HCT116 (cell line): ENCODE measurements at regions not wholly inside any gene's neighbourhood (a gene's known extent, or its start where the extent isn't known, plus 50 kb on each side); places are given as distances from the start of the nearest gene placed in this dataset.

Source experiments
- ATAC-seq: fragments of 200-7000 bp; cut with Tn5 transposase; 2 replicates; pipeline ENCODE4 v1.9.1; 2020; ENCODE audit warnings: mild to moderate bottlenecking, moderate library complexity
- BruUV-seq: library from RNA; stranded (reverse); fragments of 400-500 nt; replicated peaks from 2 replicates; lab custom pipeline; 2021; lab: Mats Ljungman, UMichigan
- CTCF ChIA-PET: fragments of 300-600 bp; sonication (Branson Sonifier 250); formaldehyde crosslinking; loops from one replicate; lab custom pipeline; 2021; ENCODE audit warnings: antibody characterized with exemption; lab: Charles Lee
- POLR2A ChIA-PET: fragments of 300-600, 350-600 bp; sonication (Branson Sonifier 250); formaldehyde crosslinking; loops from one replicate; lab custom pipeline; 2021; ENCODE audit warnings: antibody characterized with exemption; lab: Charles Lee
- RAD21 ChIA-PET, 2 experiments: fragments of 300-600 bp; sonication (Branson Sonifier 250); formaldehyde crosslinking; loops; one replicate each; lab custom pipeline; 2023; ENCODE audit warnings: low total read pairs in 2 of 2; ENCODE audit not compliant: uncharacterized antibody in 2 of 2, unreplicated experiment in 2 of 2, low non-redundant PET in 1 of 2; lab: Charles Lee
- DNase-seq: peaks from one replicate; pipeline ENCODE4 v3.0.0-alpha.2; 2010; ENCODE audit warnings: low read depth, low spot score
- H2AFZ ChIP-seq: fragments of 200-600 bp; shearing (Covaris generic), sonication (generic); 2 replicates; pipeline ENCODE4 v1.6.1; 2017; ENCODE audit warnings: low read depth, mixed run types, mixed read lengths, antibody characterized with exemption, low read length; ENCODE audit not compliant: poor library complexity, severe bottlenecking
- H3K27ac ChIP-seq: 2 replicates; pipeline ENCODE4 v1.5.1; 2012; ENCODE audit warnings: low read depth, low read length
- H3K27me3 ChIP-seq: fragments of 200-600 bp; sonication (generic); 2 replicates; pipeline ENCODE4 v1.6.1; 2016; ENCODE audit warnings: mixed run types, low read length, mixed read lengths; ENCODE audit not compliant: insufficient read depth
- H3K36me3 ChIP-seq, 2 experiments: fragments of 200-500 bp in 1 of 2; fragments of 200-600 bp in 1 of 2; sonication (Bioruptor generic) in 1 of 2; sonication (generic) in 1 of 2; 2 replicates each; pipeline versions ENCODE4 v1.5.1 to v1.6.1; 2014 to 2016; ENCODE audit warnings: low read length in 2 of 2, inconsistent platforms in 1 of 2, mixed read lengths in 1 of 2, mixed run types in 1 of 2; ENCODE audit not compliant: insufficient read depth in 2 of 2, control insufficient read depth in 1 of 2
- H3K4me1 ChIP-seq, 2 experiments: fragments of 200-600 bp in 1 of 2; sonication (generic) in 1 of 2; 2 replicates each; pipeline versions ENCODE4 v1.5.1 to v1.6.1; 2012 to 2017; ENCODE audit warnings: low read length in 2 of 2, inconsistent platforms in 1 of 2, mild to moderate bottlenecking in 1 of 2, mixed read lengths in 1 of 2, mixed run types in 1 of 2, moderate library complexity in 1 of 2; ENCODE audit not compliant: insufficient read depth in 2 of 2, control insufficient read depth in 1 of 2
- H3K4me2 ChIP-seq: fragments of 200-600 bp; sonication (generic); 2 replicates; pipeline ENCODE4 v1.6.1; 2017; ENCODE audit warnings: mixed run types, low read length, mixed read lengths
- H3K4me3 ChIP-seq, 2 experiments: fragments of 200-600 bp in 1 of 2; sonication (generic) in 1 of 2; replicated peaks in 1 of 2; 2 replicates each; pipeline ENCODE4 v1.5.1; 2011 to 2016; ENCODE audit warnings: low read length in 2 of 2, control low read depth in 1 of 2, low read depth in 1 of 2, mild to moderate bottlenecking in 1 of 2, mixed read lengths in 1 of 2, mixed run types in 1 of 2
- H3K79me2 ChIP-seq: fragments of 200-600 bp; sonication (generic); 2 replicates; pipeline ENCODE4 v1.6.1; 2017; ENCODE audit warnings: mild to moderate bottlenecking, mixed run types, low read length, moderate library complexity, mixed read lengths; ENCODE audit not compliant: insufficient read depth
- H3K9ac ChIP-seq: fragments of 200-600 bp; sonication (generic); 2 replicates; pipeline ENCODE4 v1.6.1; 2016; ENCODE audit warnings: low read length, mixed read lengths
- H3K9me2 ChIP-seq: fragments of 200-600 bp; sonication (generic), shearing (Covaris generic); 2 replicates; pipeline ENCODE4 v1.6.1; 2017; ENCODE audit warnings: mixed run types, mild to moderate bottlenecking, moderate library complexity; ENCODE audit not compliant: insufficient read depth
- H3K9me3 ChIP-seq, 2 experiments: fragments of 200-500 bp in 1 of 2; fragments of 200-600 bp in 1 of 2; sonication (Bioruptor generic) in 1 of 2; sonication (generic) in 1 of 2; 2 replicates each; pipeline ENCODE4 v1.6.1; 2014 to 2017; ENCODE audit warnings: low read length in 2 of 2, mixed read lengths in 2 of 2, inconsistent platforms in 1 of 2, low read depth in 1 of 2, mild to moderate bottlenecking in 1 of 2, mixed run types in 1 of 2, moderate library complexity in 1 of 2; ENCODE audit not compliant: control insufficient read depth in 1 of 2, insufficient read depth in 1 of 2
- H4K20me1 ChIP-seq: fragments of 200-600 bp; sonication (generic), shearing (Covaris generic); 2 replicates; pipeline ENCODE4 v1.6.1; 2017; ENCODE audit warnings: mixed run types, mild to moderate bottlenecking, moderate library complexity; ENCODE audit not compliant: insufficient read depth
- ATF3 ChIP-seq: IDR thresholded peaks from 2 replicates; pipeline ENCODE4 v1.6.1; 2012
- CEBPB ChIP-seq: IDR thresholded peaks from 2 replicates; pipeline ENCODE4 v1.6.1; 2012; ENCODE audit warnings: low read depth
- EGR1 ChIP-seq: IDR thresholded peaks from 2 replicates; pipeline ENCODE4 v1.6.1; 2012; ENCODE audit warnings: low read depth
- ELF1 ChIP-seq: IDR thresholded peaks from 2 replicates; pipeline ENCODE4 v1.6.1; 2012; ENCODE audit warnings: low read depth, borderline replicate concordance
- FOSL1 ChIP-seq: IDR thresholded peaks from 2 replicates; pipeline ENCODE4 v1.6.1; 2012; ENCODE audit warnings: low read depth
- MAX ChIP-seq: IDR thresholded peaks from 2 replicates; pipeline ENCODE4 v1.6.1; 2012
- POLR2A ChIP-seq: IDR thresholded peaks from 2 replicates; pipeline ENCODE4 v1.7.0; 2011; ENCODE audit warnings: borderline replicate concordance; ENCODE audit not compliant: insufficient read depth, insufficient read length; ENCODE audit errors: extremely low read depth
- RAD21 ChIP-seq: IDR thresholded peaks from 2 replicates; pipeline ENCODE4 v1.6.1; 2012; ENCODE audit warnings: low read depth, mild to moderate bottlenecking
- TCF7L2 ChIP-seq: IDR thresholded peaks from 2 replicates; pipeline ENCODE4 v1.7.0; 2011; ENCODE audit warnings: borderline replicate concordance, inconsistent platforms; ENCODE audit not compliant: insufficient read depth, insufficient read length; ENCODE audit errors: extremely low read depth
- YY1 ChIP-seq: IDR thresholded peaks from 2 replicates; pipeline ENCODE4 v1.6.1; 2011; ENCODE audit warnings: low read length, low read depth, moderate library complexity, mild to moderate bottlenecking; ENCODE audit not compliant: insufficient replicate concordance; ENCODE audit errors: extremely low read depth
- ZBTB33 ChIP-seq: IDR thresholded peaks from 2 replicates; pipeline ENCODE4 v1.6.1; 2011; ENCODE audit warnings: mild to moderate bottlenecking, low read length, moderate library complexity; ENCODE audit not compliant: insufficient replicate concordance; ENCODE audit errors: extremely low read depth
- ZFX ChIP-seq: fragments of 450-650 bp; IDR thresholded peaks from 2 replicates; pipeline ENCODE4 v1.6.1; 2017
- ZNF274 ChIP-seq: fragments of 200-500 bp; sonication (Bioruptor generic); IDR thresholded peaks from 2 replicates; pipeline ENCODE4 v1.6.1; 2014; ENCODE audit warnings: mild to moderate bottlenecking, low read depth, low read length, inconsistent platforms
- intact Hi-C: fragments of 100-400 bp; cut with micrococcal nuclease; formaldehyde crosslinking; loops from 2 replicates; pipeline ENCODE4 v1.10.0; 2022

DNA sequence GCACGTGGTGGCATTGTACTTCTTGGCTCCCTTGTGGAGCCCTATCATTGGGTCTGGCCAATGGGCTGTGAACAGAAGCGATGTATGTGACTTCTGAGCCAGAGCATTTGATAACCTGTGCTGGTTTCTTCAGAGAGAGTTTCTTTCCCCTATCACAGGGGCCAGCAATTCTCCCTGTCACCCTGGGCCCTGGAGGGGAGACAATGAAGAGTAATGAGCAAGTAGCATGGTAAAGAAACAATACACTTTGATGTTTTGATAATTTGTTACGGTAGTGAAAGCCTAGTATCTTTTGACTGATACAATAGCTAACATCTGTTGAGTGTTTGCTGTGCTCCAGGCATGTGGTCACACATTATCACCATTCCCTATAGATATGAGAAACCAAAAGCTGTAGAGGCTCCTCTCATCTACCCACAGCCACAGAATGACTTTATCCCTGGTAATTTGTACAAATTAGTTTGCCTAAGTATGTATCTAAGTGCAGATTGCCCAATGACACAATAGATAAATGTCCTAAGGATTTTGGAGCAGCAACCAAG lies 113.4 kb upstream of the SVIL start:
- Histone ChIP-seq H2AFZ (no peak overlapping the region), H3K4me3 (no peak overlapping the region), H3K79me2 (no peaks in the 10 kb centered on the region), H4K20me1 (no peaks in the 10 kb centered on the region), H3K9me3 (no peaks in the 10 kb centered on the region), H3K9ac (no peak overlapping the region), H3K9me2 (no peaks in the 10 kb centered on the region), H3K27me3 (no peaks in the 10 kb centered on the region), H3K27ac (no peak overlapping the region), H3K4me2 (no peak overlapping the region), H3K4me1 (no peaks in the 10 kb centered on the region), H3K36me3 (no peaks in the 10 kb centered on the region)
- no peak for DNase-seq
- RAD21 ChIA-PET, result no interaction called here
- CTCF ChIA-PET, result no interaction called here
- BruUV-seq, result no TSS peak
- POLR2A ChIA-PET, result no interaction called here
- ATAC-seq, result no peak
- no peak for TF ChIP-seq FOSL1
- intact Hi-C loops, result no loop called here

GRCh38 chr10:29746080-29746797 lies 111.5 kb upstream of the SVIL start:
- Histone ChIP-seq H4K20me1 (no peaks in the 10 kb centered on the region), H3K9me2 (no peaks in the 10 kb centered on the region), H3K79me2 (no peaks in the 10 kb centered on the region), H3K4me1 (no peaks in the 10 kb centered on the region), H2AFZ (no peak overlapping the region), H3K27ac (no peak overlapping the region), H3K9me3 (no peaks in the 10 kb centered on the region), H3K27me3 (no peaks in the 10 kb centered on the region), H3K4me3 (no peak overlapping the region), H3K9ac (no peak overlapping the region), H3K4me2 (no peak overlapping the region), H3K36me3 (no peaks in the 10 kb centered on the region)
- DNase-seq (no peak), ATAC-seq (no peak)
- ChIA-PET RAD21 (no interaction called here), POLR2A (no interaction called here), CTCF (interaction anchor here (0.7 kb wide), 1 partner anchor 222 kb away, joined by 4 read pairs; no protein-coding TSS in a partner anchor)
- TF ChIP-seq ZFX (no peak), EGR1 (no peak), ZBTB33 (no peak), ELF1 (no peak), ATF3 (no peak), CEBPB (no peak), FOSL1 (no peak), RAD21 (no peak), POLR2A (no peak), ZNF274 (no peak), TCF7L2 (no peak), MAX (no peak), YY1 (no peak)
- BruUV-seq, result no TSS peak
- intact Hi-C loops, result no loop called here
